Inferior parietal cortex (tissue), 1 donor: ENCODE measurements at regions not wholly inside any gene's neighbourhood (a gene's known extent, or its start where the extent isn't known, plus 50 kb on each side); places are given as distances from the start of the nearest gene placed in this dataset.
A peak's percentile ranks its signal among the peaks of the same experiment; 100 is the strongest.
"Not testable (repeated sequence)": the region's sequence is repeated elsewhere in the genome, so short reads cannot be mapped to it uniquely, and the experiment has no call there.

Experiments
- DNase-seq: peaks from one replicate; pipeline ENCODE4 v3.0.0-alpha.2; 2016; ENCODE audit errors: extremely low spot score

- DNase-seq = no peak
Observed at GRCh38 chr7:118801366-118801765, 576.9 kb downstream of the ANKRD7 start.

- no peak for DNase-seq
Observed at GRCh38 chr7:118802726-118803125, 578.2 kb downstream of the ANKRD7 start.

- DNase-seq = no peak
Observed at GRCh38 chr7:118826246-118826645, 601.7 kb downstream of the ANKRD7 start.

GRCh38 chr7:118836933-118837332 is 612.4 kb downstream of the ANKRD7 start:
- no peak for DNase-seq

- DNase-seq = no peak
Observed at GRCh38 chr7:118839515-118839914, 615.0 kb downstream of the ANKRD7 start.

- DNase-seq = no peak
Observed at GRCh38 chr7:118843456-118843855, 619.0 kb downstream of the ANKRD7 start.

- no peak for DNase-seq
Observed at GRCh38 chr7:118844748-118845147, 620.2 kb downstream of the ANKRD7 start.

- DNase-seq = no peak
Observed at GRCh38 chr7:118845791-118846190, 621.3 kb downstream of the ANKRD7 start.

- no peak for DNase-seq
Observed at GRCh38 chr7:118846977-118847376, 622.5 kb downstream of the ANKRD7 start.

DNA sequence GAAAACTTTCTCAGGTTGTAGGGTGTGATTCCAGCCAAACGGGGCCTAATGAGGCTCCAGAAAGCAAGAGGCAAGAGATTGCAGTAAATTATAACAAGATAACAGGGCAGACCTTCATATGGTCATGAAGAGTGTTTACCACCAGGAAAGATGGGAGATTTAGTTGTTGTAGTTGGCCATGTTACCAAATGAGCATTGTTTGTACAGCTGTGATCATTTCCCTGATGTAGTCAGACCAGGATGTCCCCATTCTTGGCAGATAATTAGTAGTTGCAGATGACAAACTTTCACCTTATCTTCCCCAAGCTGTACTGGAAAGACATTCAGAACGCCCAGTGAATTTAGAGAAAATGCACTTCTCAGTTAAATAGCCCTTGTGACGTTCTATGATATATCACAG is 630.8 kb downstream of the ANKRD7 start:
- DNase-seq = no peak

GRCh38 chr7:118858651-118859149 is 634.2 kb downstream of the ANKRD7 start:
- no peak for DNase-seq

- DNase-seq = no peak
Observed at GRCh38 chr7:118861581-118861980, 637.1 kb downstream of the ANKRD7 start.

- DNase-seq = no peak
Observed at GRCh38 chr7:118862740-118863139, 638.2 kb downstream of the ANKRD7 start.

DNA sequence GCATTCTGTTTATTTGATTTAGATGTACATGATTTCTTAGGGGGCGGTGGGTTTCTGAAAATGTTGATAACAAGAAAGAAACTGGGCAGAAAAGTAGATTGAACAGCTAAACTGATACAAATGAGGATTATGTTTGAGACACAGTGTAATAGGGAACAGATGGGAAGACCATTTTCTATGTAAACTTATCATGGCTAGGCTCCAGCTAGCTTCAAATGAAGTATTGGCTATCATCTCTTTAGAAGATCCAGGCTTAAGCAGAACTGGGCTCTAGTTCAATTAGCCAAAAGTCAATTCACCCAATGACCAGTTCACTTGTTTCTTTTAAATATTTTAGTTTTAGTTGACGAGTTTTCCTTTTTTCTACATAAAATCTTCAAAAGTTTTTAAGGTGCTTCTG is 639.5 kb downstream of the ANKRD7 start:
- no peak for DNase-seq

- DNase-seq = no peak
Observed at GRCh38 chr7:118867860-118868259, 643.4 kb downstream of the ANKRD7 start.

GRCh38 chr7:118869141-118869540 is 644.6 kb downstream of the ANKRD7 start:
- DNase-seq = not testable (repeated sequence)

- DNase-seq = peak; percentile 13
Observed at GRCh38 chr7:118870187-118870586, 645.7 kb downstream of the ANKRD7 start.

GRCh38 chr7:118872568-118872967 is 648.1 kb downstream of the ANKRD7 start:
- no peak for DNase-seq

DNA sequence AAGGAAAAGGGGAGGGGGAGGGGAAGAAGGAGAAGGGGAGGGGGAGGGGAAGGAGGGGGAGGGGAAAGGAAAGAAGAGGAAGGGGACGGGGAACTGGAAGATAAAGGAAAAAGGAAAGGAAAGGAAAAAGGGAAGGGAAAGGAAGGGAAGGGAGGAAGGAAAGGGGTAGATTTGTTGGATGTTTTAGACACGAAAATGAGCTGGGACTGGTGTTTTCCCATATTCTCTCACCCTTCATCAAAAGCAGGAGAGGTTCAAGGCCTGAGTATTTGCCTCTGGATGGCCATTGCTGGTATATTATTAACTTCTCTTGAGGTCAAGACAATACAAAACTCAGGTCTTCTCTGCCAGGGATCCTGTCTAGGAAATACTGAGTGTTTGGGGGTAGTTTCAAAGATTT is 652.7 kb downstream of the ANKRD7 start:
- DNase-seq = no peak

DNA sequence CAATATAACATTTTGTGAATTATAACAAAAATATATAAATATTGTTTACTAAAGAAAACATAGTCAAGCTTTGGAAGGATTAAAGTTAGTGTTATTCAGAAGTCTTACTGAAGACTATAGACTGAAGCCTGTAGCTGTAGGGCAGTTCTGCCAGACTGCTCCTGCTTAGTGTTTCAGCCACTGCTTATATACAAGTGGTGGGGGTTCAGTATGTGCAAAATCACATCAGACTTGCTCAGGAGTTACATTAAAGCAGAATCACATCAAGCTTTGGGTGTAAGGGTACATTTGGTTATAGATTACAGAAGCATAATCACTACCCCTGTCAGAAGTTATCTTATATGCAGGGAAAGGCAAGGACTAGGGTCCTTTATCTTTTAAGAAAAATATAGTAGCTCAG is 653.8 kb downstream of the ANKRD7 start:
- no peak for DNase-seq

- no peak for DNase-seq
Observed at GRCh38 chr7:118898284-118898683, 673.8 kb downstream of the ANKRD7 start.

GRCh38 chr7:118902600-118902999 is 678.1 kb downstream of the ANKRD7 start:
- no peak for DNase-seq

- DNase-seq = no peak
Observed at GRCh38 chr7:118907911-118908527, 683.5 kb downstream of the ANKRD7 start.

GRCh38 chr7:118916120-118916519 is 691.6 kb downstream of the ANKRD7 start:
- DNase-seq = not testable (repeated sequence)
